Glomerular visceral epithelial cell (primary cell): ENCODE measurements at regions not wholly inside any gene's neighbourhood (a gene's known extent, or its start where the extent isn't known, plus 50 kb on each side); places are given as distances from the start of the nearest gene placed in this dataset.
A peak's percentile ranks its signal among the peaks of the same experiment; 100 is the strongest.

ENCODE experiments used
- DNase-seq: peaks from one replicate; pipeline ENCODE4 v3.0.0-alpha.2; 2016; ENCODE audit errors: extremely low spot score

- no peak for DNase-seq
Observed at GRCh38 chr12:65653321-65653720, 171.0 kb upstream of the HMGA2 start.

GRCh38 chr12:65653946-65654629 lies 170.2 kb upstream of the HMGA2 start:
- DNase-seq, result no peak

GRCh38 chr12:65655074-65655493 lies 169.2 kb upstream of the HMGA2 start:
- DNase-seq, result no peak

- DNase-seq, result no peak
Observed at GRCh38 chr12:65656156-65656882, 168.0 kb upstream of the HMGA2 start.

- DNase-seq, result peak; percentile 96
Observed at GRCh38 chr12:65656891-65657351, 167.4 kb upstream of the HMGA2 start.

GRCh38 chr12:65657635-65658034 lies 166.6 kb upstream of the HMGA2 start:
- peak; percentile 80 for DNase-seq

- DNase-seq, result no peak
Observed at GRCh38 chr12:65658360-65658759, 165.9 kb upstream of the HMGA2 start.

GRCh38 chr12:65659681-65660080 lies 164.6 kb upstream of the HMGA2 start:
- no peak for DNase-seq

GRCh38 chr12:65660096-65660495 lies 164.2 kb upstream of the HMGA2 start:
- DNase-seq, result no peak

GRCh38 chr12:65660836-65661235 lies 163.4 kb upstream of the HMGA2 start:
- DNase-seq, result no peak

GRCh38 chr12:65662590-65662989 lies 161.7 kb upstream of the HMGA2 start:
- DNase-seq, result no peak

GRCh38 chr12:65663097-65663496 lies 161.2 kb upstream of the HMGA2 start:
- DNase-seq, result no peak

- DNase-seq, result no peak
Observed at GRCh38 chr12:65663648-65664047, 160.6 kb upstream of the HMGA2 start.

GRCh38 chr12:65664715-65665250 lies 159.5 kb upstream of the HMGA2 start:
- no peak for DNase-seq

GRCh38 chr12:65665817-65666216 lies 158.5 kb upstream of the HMGA2 start:
- DNase-seq, result no peak

- DNase-seq, result peak; percentile 8
Observed at GRCh38 chr12:65666876-65667275, 157.4 kb upstream of the HMGA2 start.

- DNase-seq, result no peak
Observed at GRCh38 chr12:65667932-65668331, 156.4 kb upstream of the HMGA2 start.

GRCh38 chr12:65668981-65669695 lies 155.1 kb upstream of the HMGA2 start:
- no peak for DNase-seq

- DNase-seq, result peak; percentile 58
Observed at GRCh38 chr12:65670775-65671174, 153.5 kb upstream of the HMGA2 start.

GRCh38 chr12:65672441-65672840 lies 151.8 kb upstream of the HMGA2 start:
- no peak for DNase-seq

- DNase-seq, result no peak
Observed at GRCh38 chr12:65673156-65673690, 151.1 kb upstream of the HMGA2 start.

- DNase-seq, result peak; percentile 11
Observed at GRCh38 chr12:65673732-65674131, 150.6 kb upstream of the HMGA2 start.
